T-cell (primary cell): ENCODE measurements at regions not wholly inside any gene's neighbourhood (a gene's known extent, or its start where the extent isn't known, plus 50 kb on each side); places are given as distances from the start of the nearest gene placed in this dataset.

Experiments
- ATAC-seq, 4 experiments: fragments of 200-7000 bp in 3 of 4; fragments of 150-1000 bp in 1 of 4; cut with Tn5 transposase; replicated peaks in 1 of 4; 1 replicate in 3 of 4; 2 replicates in 1 of 4; pipeline ENCODE4 v1.10.0; 2021; ENCODE audit warnings: moderate library complexity in 3 of 4, mild to moderate bottlenecking in 2 of 4, moderate number of reproducible peaks in 1 of 4
- CTCF ChIA-PET, 2 donors: fragments of 300-600 bp; sonication (Branson Sonifier 250); formaldehyde crosslinking; loops; one replicate each; lab custom pipeline; 2022; ENCODE audit warnings: antibody characterized with exemption in 2 of 2; lab: Charles Lee
- POLR2A ChIA-PET, 2 donors: fragments of 300-600 bp; sonication (Branson Sonifier 250); formaldehyde crosslinking; loops; one replicate each; lab custom pipeline; 2022; ENCODE audit warnings: antibody characterized with exemption in 2 of 2; lab: Charles Lee
- DNase-seq, 35 experiments: peaks; one replicate each; pipeline versions ENCODE4 v3.0.0 to v3.0.0-alpha.2; 2013 to 2023
- H3K27ac ChIP-seq: one replicate; pipeline ENCODE4 v1.5.1; 2013; ENCODE audit warnings: low read length
- H3K27me3 ChIP-seq, 2 experiments: replicated peaks in 1 of 2; 1 replicate in 1 of 2; 2 replicates in 1 of 2; pipeline versions ENCODE4 v1.6.1 to v1.7.0; 2013; ENCODE audit warnings: low read length in 1 of 2, mixed read lengths in 1 of 2; ENCODE audit not compliant: control insufficient read depth in 2 of 2, insufficient read depth in 2 of 2; ENCODE audit errors: extremely low read depth in 1 of 2
- H3K36me3 ChIP-seq, 2 donors: 1 replicate in 1 of 2; 2 replicates in 1 of 2; pipeline versions ENCODE4 v1.6.1 to v1.7.0; 2013; ENCODE audit warnings: low read length in 1 of 2; ENCODE audit not compliant: control insufficient read depth in 2 of 2, insufficient read depth in 1 of 2; ENCODE audit errors: extremely low read depth in 1 of 2
- H3K4me1 ChIP-seq, 2 experiments: 1 replicate in 1 of 2; 2 replicates in 1 of 2; pipeline versions ENCODE4 v1.6.1 to v1.7.0; 2013; ENCODE audit warnings: low read length in 2 of 2, mixed read lengths in 1 of 2; ENCODE audit not compliant: insufficient read depth in 2 of 2, control insufficient read depth in 1 of 2; ENCODE audit errors: extremely low read depth in 1 of 2
- H3K4me3 ChIP-seq, 2 donors: 1 replicate in 1 of 2; 2 replicates in 1 of 2; pipeline versions ENCODE4 v1.5.1 to v1.7.0; 2013; ENCODE audit warnings: mild to moderate bottlenecking in 2 of 2, low read length in 1 of 2, moderate library complexity in 1 of 2; ENCODE audit not compliant: control insufficient read depth in 1 of 2; ENCODE audit errors: extremely low read depth in 1 of 2
- H3K9me3 ChIP-seq: 2 replicates; pipeline ENCODE4 v1.7.0; 2013
- H3K27ac Mint-ChIP-seq, 2 donors: one replicate each; pipeline ENCODE4 v1.8.0; 2020 to 2021; ENCODE audit warnings: mild to moderate bottlenecking in 2 of 2, mixed read lengths in 2 of 2
- H3K27me3 Mint-ChIP-seq, 2 donors: one replicate each; pipeline ENCODE4 v1.8.0; 2021 to 2022; ENCODE audit warnings: mixed read lengths in 2 of 2
- H3K36me3 Mint-ChIP-seq: one replicate; pipeline ENCODE4 v1.8.0; 2021; ENCODE audit warnings: mixed read lengths
- H3K4me1 Mint-ChIP-seq, 3 donors: one replicate each; pipeline ENCODE4 v1.8.0; 2020 to 2022; ENCODE audit warnings: mixed read lengths in 3 of 3, mild to moderate bottlenecking in 1 of 3
- H3K4me3 Mint-ChIP-seq, 3 donors: one replicate each; pipeline ENCODE4 v1.8.0; 2020 to 2022; ENCODE audit warnings: mild to moderate bottlenecking in 3 of 3, mixed read lengths in 3 of 3, moderate library complexity in 3 of 3
- H3K9me3 Mint-ChIP-seq, 3 donors: one replicate each; pipeline ENCODE4 v1.8.0; 2020 to 2022; ENCODE audit warnings: mixed read lengths in 3 of 3
- WGBS: methylation state at CpG from one replicate; pipeline ENCODE4 v1.1.5; 2013; ENCODE audit warnings: missing lambda C conversion rate; ENCODE audit not compliant: insufficient coverage; 5-methylcytosine and 5-hydroxymethylcytosine counted together

DNA sequence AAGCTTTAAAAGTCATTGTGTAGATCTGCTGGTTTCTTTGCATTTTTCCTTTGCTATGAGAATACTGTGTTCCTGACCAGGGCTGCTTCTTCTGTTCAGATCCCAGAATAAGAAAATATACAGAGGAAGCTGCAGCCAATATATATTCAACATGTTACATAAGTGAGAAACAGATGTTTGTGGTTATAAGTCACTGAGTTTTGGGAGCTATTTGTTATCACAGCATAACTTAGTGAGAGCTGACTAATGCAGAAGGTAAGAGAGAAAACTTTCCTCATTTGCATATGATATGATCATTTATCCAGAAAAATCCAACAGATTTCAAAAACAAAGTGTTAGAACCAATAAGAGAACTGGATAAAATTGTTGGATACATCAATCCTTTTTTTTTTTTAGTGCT is 136.3 kb upstream of the NR3C1 start:
- ChIA-PET CTCF (interaction anchor here in 1 of 2 donors (0.7 to 0.9 kb wide), 2 partner anchors 663 to 996 kb away, joined by 3 read pairs; no protein-coding TSS in a partner anchor), POLR2A (interaction anchor here in 1 of 2 donors (0.7 kb wide), 1 partner anchor 53 kb away, joined by 8 read pairs; no protein-coding TSS in a partner anchor)
- H3K4me3 Mint-ChIP-seq = no peak overlapping the region

DNA sequence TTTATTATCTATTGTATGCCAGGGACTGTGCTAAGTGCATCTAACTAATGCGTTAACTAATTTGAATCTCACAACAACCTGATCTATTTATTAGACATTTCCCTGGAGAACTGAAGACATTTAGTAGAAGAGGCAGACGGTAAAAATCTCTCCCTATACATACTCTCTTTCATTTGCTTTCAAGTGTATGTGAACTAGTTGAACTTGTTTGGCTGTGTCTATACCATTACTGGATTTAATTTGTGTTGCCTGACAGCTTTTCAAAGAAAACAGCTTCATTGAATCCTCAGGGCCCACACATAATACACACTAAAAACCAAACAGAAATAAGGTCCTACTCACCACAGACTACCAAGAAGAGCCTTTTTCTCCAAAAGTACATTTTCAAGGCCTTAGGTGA is 133.6 kb upstream of the NR3C1 start:
- Mint-ChIP-seq H3K27me3 (peaks cover 3 to 4% of the 10 kb centered on the region in 2 donors), H3K36me3 (peaks cover 3% of the 10 kb centered on the region), H3K4me1 (no peaks in the 10 kb centered on the region), H3K27ac (no peak overlapping the region), H3K9me3 (peaks cover 0 to 10% (median 7%) of the 10 kb centered on the region in 3 donors), H3K4me3 (no peak overlapping the region)
- no peaks in the 10 kb centered on the region for H3K9me3 ChIP-seq
- no peaks in the 10 kb centered on the region for H3K27me3 ChIP-seq
- DNase-seq = no peak
- no CpG with 5 or more reads among the region's 2 CpGs for WGBS
- ATAC-seq = no peak
- no peak overlapping the region for H3K27ac ChIP-seq
- H3K4me3 ChIP-seq = no peak overlapping the region
- POLR2A ChIA-PET = no interaction called here
- no peaks in the 10 kb centered on the region for H3K36me3 ChIP-seq
- CTCF ChIA-PET = no interaction called here
- no peaks in the 10 kb centered on the region for H3K4me1 ChIP-seq

More for the DNA sequence above, 136.3 kb upstream of the NR3C1 start:
- no peak overlapping the region for H3K27ac ChIP-seq
- Mint-ChIP-seq H3K9me3 (peaks cover 0 to 10% (median 7%) of the 10 kb centered on the region in 3 donors), H3K27ac (no peak overlapping the region), H3K27me3 (peaks cover 0 to 4% of the 10 kb centered on the region in 2 donors), H3K4me1 (no peaks in the 10 kb centered on the region), H3K36me3 (peaks cover 3% of the 10 kb centered on the region)
- H3K36me3 ChIP-seq = no peaks in the 10 kb centered on the region
- no peaks in the 10 kb centered on the region for H3K4me1 ChIP-seq
- H3K27me3 ChIP-seq = no peaks in the 10 kb centered on the region
- DNase-seq (no peak), ATAC-seq (no peak)
- no peak overlapping the region for H3K4me3 ChIP-seq
- H3K9me3 ChIP-seq = no peaks in the 10 kb centered on the region

DNA sequence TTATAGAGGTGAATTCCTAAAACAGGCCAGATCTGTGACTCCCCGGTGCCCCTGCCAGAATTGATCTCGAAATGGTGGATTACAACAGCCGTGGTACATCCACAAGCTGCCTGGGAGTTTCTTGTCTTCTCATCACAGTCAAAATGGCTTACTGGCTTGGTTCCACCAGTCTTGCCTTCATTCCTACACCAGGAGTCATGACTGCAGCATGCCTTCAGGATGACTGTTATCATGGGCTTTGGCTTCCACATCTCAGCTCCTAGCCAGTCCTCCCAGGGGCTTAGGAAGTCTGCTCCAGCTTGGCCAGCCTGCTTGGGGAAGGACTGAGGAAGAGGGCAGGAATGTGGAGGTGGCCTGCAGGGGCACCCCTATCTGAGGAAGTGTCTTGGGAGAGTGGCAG is 132.9 kb upstream of the NR3C1 start:
- ChIA-PET CTCF (no interaction called here), POLR2A (no interaction called here)
- peaks cover 3% of the 10 kb centered on the region for H3K36me3 Mint-ChIP-seq
- DNase-seq = no peak
- no peaks in the 10 kb centered on the region for H3K4me1 ChIP-seq
- no peaks in the 10 kb centered on the region for H3K4me1 Mint-ChIP-seq
- H3K4me3 Mint-ChIP-seq = no peak overlapping the region
- no peak overlapping the region for H3K27ac Mint-ChIP-seq
- H3K9me3 ChIP-seq = no peaks in the 10 kb centered on the region
- H3K27me3 Mint-ChIP-seq = peaks cover 3 to 4% of the 10 kb centered on the region in 2 donors
- ATAC-seq = no peak
- H3K4me3 ChIP-seq = no peak overlapping the region
- H3K27me3 ChIP-seq = no peaks in the 10 kb centered on the region
- 100% methylated on average over 1 of the region's 3 CpGs for WGBS
- H3K27ac ChIP-seq = no peak overlapping the region
- H3K9me3 Mint-ChIP-seq = peaks cover 0 to 10% (median 7%) of the 10 kb centered on the region in 3 donors
- H3K36me3 ChIP-seq = no peaks in the 10 kb centered on the region

DNA sequence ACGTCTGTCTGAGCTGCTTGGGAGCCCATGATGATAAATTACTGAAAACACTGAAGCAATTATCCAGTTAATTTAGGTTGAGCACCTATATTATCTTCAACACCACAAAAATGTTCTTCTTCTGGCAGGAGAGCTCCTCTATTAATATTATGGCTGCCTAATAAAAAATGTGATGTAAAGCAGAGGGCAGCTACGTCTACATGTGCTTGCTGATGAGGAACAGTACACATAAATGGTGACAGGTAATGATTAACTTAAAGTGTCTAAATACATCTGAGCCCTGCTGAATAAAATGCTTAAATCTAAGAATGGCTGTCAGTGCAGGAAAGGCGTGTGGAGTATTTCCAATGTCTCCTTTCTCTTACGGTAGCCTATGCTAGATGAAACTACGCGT is 131.3 kb upstream of the NR3C1 start:
- Mint-ChIP-seq H3K9me3 (peaks cover 0 to 9% (median 7%) of the 10 kb centered on the region in 3 donors), H3K4me1 (no peaks in the 10 kb centered on the region), H3K4me3 (no peak overlapping the region), H3K27ac (no peak overlapping the region), H3K36me3 (peaks cover 3% of the 10 kb centered on the region), H3K27me3 (peaks cover 3 to 4% of the 10 kb centered on the region in 2 donors)
- no peaks in the 10 kb centered on the region for H3K9me3 ChIP-seq
- ChIA-PET CTCF (no interaction called here), POLR2A (no interaction called here)
- ATAC-seq (no peak), DNase-seq (no peak)
- no peak overlapping the region for H3K27ac ChIP-seq
- no peaks in the 10 kb centered on the region for H3K27me3 ChIP-seq
- H3K4me1 ChIP-seq = no peaks in the 10 kb centered on the region
- H3K4me3 ChIP-seq = no peak overlapping the region
- 91% methylated on average over 5 of the region's 6 CpGs for WGBS
- no peaks in the 10 kb centered on the region for H3K36me3 ChIP-seq

DNA sequence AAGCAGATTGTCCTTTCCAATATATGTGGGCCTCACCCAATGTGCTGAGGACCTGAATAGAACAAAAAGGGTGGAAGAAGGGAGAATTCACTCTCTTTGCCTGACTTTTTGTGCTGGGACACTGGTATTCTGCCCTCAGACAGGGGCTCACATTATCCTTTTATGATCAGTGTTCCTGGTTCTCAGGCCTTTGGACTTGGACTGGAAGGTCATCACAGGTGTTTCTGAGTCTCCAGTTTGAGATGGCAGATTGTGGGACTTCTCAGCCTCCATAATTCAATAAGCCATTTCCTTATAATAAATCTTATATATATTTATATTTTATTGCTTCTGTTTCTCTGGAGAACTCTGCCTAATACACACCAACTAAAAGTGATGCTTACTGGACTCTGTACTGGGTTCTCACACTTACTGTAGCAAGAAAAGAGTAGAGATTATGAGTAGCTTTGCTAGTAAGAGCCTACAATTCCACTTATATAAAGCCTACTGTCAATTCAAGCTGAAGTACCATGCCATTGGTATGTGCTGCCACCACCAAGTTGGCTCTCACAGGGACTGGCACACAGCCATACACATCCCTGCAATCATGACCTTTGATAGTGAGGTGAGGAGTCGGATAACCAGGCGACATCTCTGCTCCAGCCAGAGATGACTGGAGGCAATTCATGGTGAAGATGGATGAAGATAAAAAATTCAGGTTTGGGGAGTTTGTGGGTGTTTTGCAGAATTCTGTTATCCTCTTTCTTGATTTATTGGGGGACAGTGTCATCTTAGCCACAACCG is 130.7 kb upstream of the NR3C1 start:
- H3K27ac ChIP-seq = no peak overlapping the region
- no peak overlapping the region for H3K27ac Mint-ChIP-seq

DNA sequence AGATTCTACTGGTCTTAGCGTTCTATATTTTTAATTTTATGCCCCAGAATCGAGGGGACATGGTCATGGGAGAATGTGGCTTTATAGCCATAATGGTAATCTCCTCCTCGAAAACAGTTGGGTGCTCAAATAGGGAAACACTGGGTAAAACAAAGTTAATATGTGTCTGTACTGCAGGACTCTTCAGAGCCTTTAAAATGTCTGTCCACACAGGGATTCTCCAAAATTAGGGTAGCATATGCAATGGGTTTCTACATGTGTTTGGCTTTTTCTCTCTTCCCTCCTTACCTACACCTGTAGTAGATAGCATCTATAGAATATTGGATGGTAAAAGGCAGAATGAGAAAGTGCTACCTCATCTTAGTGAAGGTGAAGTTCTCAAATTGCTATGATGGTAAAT is 130.0 kb upstream of the NR3C1 start:
- ChIA-PET POLR2A (no interaction called here), CTCF (no interaction called here)
- H3K36me3 Mint-ChIP-seq = no peaks in the 10 kb centered on the region
- Histone ChIP-seq H3K27me3 (no peaks in the 10 kb centered on the region), H3K27ac (no peak overlapping the region), H3K36me3 (no peaks in the 10 kb centered on the region), H3K4me1 (no peaks in the 10 kb centered on the region), H3K4me3 (no peak overlapping the region), H3K9me3 (no peaks in the 10 kb centered on the region)
- ATAC-seq (no peak), DNase-seq (no peak)
- no peak overlapping the region for H3K27ac Mint-ChIP-seq
- H3K27me3 Mint-ChIP-seq = peaks cover 0 to 3% of the 10 kb centered on the region in 2 donors
- no peaks in the 10 kb centered on the region for H3K4me1 Mint-ChIP-seq
- no peak overlapping the region for H3K4me3 Mint-ChIP-seq
- no peaks in the 10 kb centered on the region for H3K9me3 Mint-ChIP-seq
- whole genome bisulfite sequencing = 83% methylated on average over 3 of the region's 3 CpGs

More for the DNA sequence above, 130.7 kb upstream of the NR3C1 start:
- H3K36me3 ChIP-seq = no peaks in the 10 kb centered on the region
- H3K4me1 ChIP-seq = no peaks in the 10 kb centered on the region
- H3K4me3 ChIP-seq = no peak overlapping the region
- ATAC-seq (no peak), DNase-seq (no peak)
- H3K9me3 ChIP-seq = no peaks in the 10 kb centered on the region
- H3K4me1 Mint-ChIP-seq = no peaks in the 10 kb centered on the region
- H3K4me3 Mint-ChIP-seq = no peak overlapping the region
- CTCF ChIA-PET = no interaction called here
- H3K27me3 Mint-ChIP-seq = peaks cover 0 to 3% of the 10 kb centered on the region in 2 donors
- H3K36me3 Mint-ChIP-seq = no peaks in the 10 kb centered on the region
- H3K9me3 Mint-ChIP-seq = peaks cover 0 to 3% (median under 1%) of the 10 kb centered on the region in 3 donors
- WGBS = no CpG with 5 or more reads among the region's 3 CpGs
- no peaks in the 10 kb centered on the region for H3K27me3 ChIP-seq
- POLR2A ChIA-PET = no interaction called here
